ENCODE measurements at regions not wholly inside any gene's neighbourhood (a gene's known extent, or its start where the extent isn't known, plus 50 kb on each side); places are given as distances from the start of the nearest gene placed in this dataset.

- TF ChIP-seq CTCF (conservative IDR thresholded peaks at IDR 0.05): no peak
- Mint-ChIP-seq H3K4me1 (peaks cover 3% of the 10 kb centered on the region), H3K9me3 (no peaks in the 10 kb centered on the region)
Measured at GRCh38 chr2:219692521-219692920, 65.1 kb downstream of the SLC4A3 start.

GRCh38 chr2:219695145-219695709, 67.8 kb downstream of the SLC4A3 start:
- Mint-ChIP-seq H3K27me3 (ENCODE audit: low read depth) (peaks cover 25% of the 10 kb centered on the region), H3K27ac (ENCODE audit: unreplicated experiment) (no peak overlapping the region), H3K4me3 (no peak overlapping the region), H3K4me1 (peaks cover 26% of the 10 kb centered on the region), H3K36me3 (ENCODE audit: low read depth) (no peaks in the 10 kb centered on the region), H3K9me3 (no peaks in the 10 kb centered on the region)
- no peak for DNase-seq (ENCODE audit: low read depth, low spot score)
- no peak for TF ChIP-seq CTCF (conservative IDR thresholded peaks at IDR 0.05)

More at GRCh38 chr2:219692521-219692920, 65.1 kb downstream of the SLC4A3 start:
- H3K27ac Mint-ChIP-seq (ENCODE audit: unreplicated experiment): peak overlapping the region; percentile 86
- no peak for DNase-seq (ENCODE audit: low read depth, low spot score)
- peaks cover 22% of the 10 kb centered on the region for H3K27me3 Mint-ChIP-seq (ENCODE audit: low read depth)
- H3K36me3 Mint-ChIP-seq (ENCODE audit: low read depth): no peaks in the 10 kb centered on the region
- H3K4me3 Mint-ChIP-seq: no peak overlapping the region

GRCh38 chr2:219697811-219698747, 70.6 kb downstream of the SLC4A3 start:
- H3K27me3 Mint-ChIP-seq (ENCODE audit: low read depth): peaks cover 22% of the 10 kb centered on the region
- peaks cover 31% of the 10 kb centered on the region for H3K4me1 Mint-ChIP-seq
- no peaks in the 10 kb centered on the region for H3K36me3 Mint-ChIP-seq (ENCODE audit: low read depth)
- TF ChIP-seq CTCF (conservative IDR thresholded peaks at IDR 0.05): no peak
- H3K9me3 Mint-ChIP-seq: no peaks in the 10 kb centered on the region
- H3K27ac Mint-ChIP-seq (ENCODE audit: unreplicated experiment): peak overlapping the region; percentile 72
- H3K4me3 Mint-ChIP-seq: no peak overlapping the region
- DNase-seq (ENCODE audit: low read depth, low spot score): no peak

- peaks cover 33% of the 10 kb centered on the region for H3K4me1 Mint-ChIP-seq
- H3K27me3 Mint-ChIP-seq (ENCODE audit: low read depth): peaks cover 16% of the 10 kb centered on the region
- DNase-seq (ENCODE audit: low read depth, low spot score): no peak
- H3K36me3 Mint-ChIP-seq (ENCODE audit: low read depth): no peaks in the 10 kb centered on the region
- H3K9me3 Mint-ChIP-seq: no peaks in the 10 kb centered on the region
- H3K4me3 Mint-ChIP-seq: no peak overlapping the region
- TF ChIP-seq CTCF (conservative IDR thresholded peaks at IDR 0.05): no peak
- H3K27ac Mint-ChIP-seq (ENCODE audit: unreplicated experiment): no peak overlapping the region
Measured at GRCh38 chr2:219698748-219699439, 71.5 kb downstream of the SLC4A3 start.

GRCh38 chr2:219699440-219699821, 72.0 kb downstream of the SLC4A3 start:
- no peak for TF ChIP-seq CTCF (conservative IDR thresholded peaks at IDR 0.05)
- Mint-ChIP-seq H3K4me1 (peaks cover 35% of the 10 kb centered on the region), H3K36me3 (ENCODE audit: low read depth) (no peaks in the 10 kb centered on the region), H3K27ac (ENCODE audit: unreplicated experiment) (no peak overlapping the region), H3K4me3 (no peak overlapping the region), H3K9me3 (no peaks in the 10 kb centered on the region), H3K27me3 (ENCODE audit: low read depth) (peaks cover 16% of the 10 kb centered on the region)
- no peak for DNase-seq (ENCODE audit: low read depth, low spot score)
